Body of pancreas (tissue), 4 donors: ENCODE measurements at regions not wholly inside any gene's neighbourhood (a gene's known extent, or its start where the extent isn't known, plus 50 kb on each side); places are given as distances from the start of the nearest gene placed in this dataset.

Experiments
- CTCF ChIP-seq, 7 experiments: fragments of 450-650 bp in 4 of 7; fragments of 200-600 bp in 3 of 7; sonication (generic) in 3 of 7; IDR thresholded peaks; one replicate each; pipeline ENCODE4 v1.5.1; 2016 to 2019; ENCODE audit warnings: antibody characterized with exemption in 7 of 7
- POLR2A ChIP-seq, 3 donors: fragments of 450-650 bp; IDR thresholded peaks; one replicate each; pipeline ENCODE4 v1.6.1; 2016; ENCODE audit warnings: antibody characterized with exemption in 3 of 3, mild to moderate bottlenecking in 2 of 3

- no peak for TF ChIP-seq CTCF (IDR thresholded peaks at IDR 0.05)
- TF ChIP-seq POLR2A (IDR thresholded peaks at IDR 0.05) = no peak
Observed at GRCh38 chr22:47345025-47345424, 582.6 kb downstream of the TBC1D22A start.
